ENCODE measurements at regions not wholly inside any gene's neighbourhood (a gene's known extent, or its start where the extent isn't known, plus 50 kb on each side); places are given as distances from the start of the nearest gene placed in this dataset.

GRCh38 chr4:87901422-87901992, 68.7 kb downstream of the MEPE start:
- no peak overlapping the region for H2AK5ac ChIP-seq (ENCODE audit: low read depth, low read length)
- H3K4me1 ChIP-seq (ENCODE audit: control insufficient read depth in 2 of 2, insufficient read depth in 1 of 2, low read depth in 1 of 2, low read length in 2 of 2), result peaks cover 2% of the 10 kb centered on the region in 2 donors
- H3K79me1 ChIP-seq (ENCODE audit: low read depth, low read length), result no peaks in the 10 kb centered on the region
- no peak overlapping the region for H4K8ac ChIP-seq (ENCODE audit: low read depth, low read length)
- H2AFZ ChIP-seq (ENCODE audit: low read length), result no peak overlapping the region
- no peak overlapping the region for H3K18ac ChIP-seq (ENCODE audit: low read length)
- H4K91ac ChIP-seq (ENCODE audit: low read depth, low read length, poor library complexity), result no peak overlapping the region
- no peak for DNase-seq (ENCODE audit: low spot score)
- H3K27me3 ChIP-seq (ENCODE audit: control insufficient read depth in 3 of 3, insufficient read depth in 3 of 3, low read depth in 1 of 3, low read length in 3 of 3), result no peaks in the 10 kb centered on the region
- no peak overlapping the region for H3K14ac ChIP-seq (ENCODE audit: low read length)
- H3K9me3 ChIP-seq (replicated peaks in 1 of 2; ENCODE audit: control insufficient read depth in 2 of 2, insufficient read depth in 1 of 2, low read depth in 1 of 2, low read length in 2 of 2), result no peaks in the 10 kb centered on the region
- H3K9ac ChIP-seq (ENCODE audit: low read depth, low read length, poor library complexity), result no peak overlapping the region
- no peak overlapping the region for H3K23ac ChIP-seq (ENCODE audit: low read depth, low read length, poor library complexity)
- no CpG with 5 or more reads among the region's 1 CpG for WGBS, 2 donors (ENCODE audit: extremely low coverage in 2 of 2, insufficient read length in 2 of 2, insufficient replicate concordance in 1 of 2)
- no peak overlapping the region for H2BK15ac ChIP-seq (ENCODE audit: low read length)
- H3K36me3 ChIP-seq (replicated peaks in 1 of 2; ENCODE audit: control insufficient read depth in 2 of 2, insufficient read depth in 2 of 2, low read length in 2 of 2), result no peaks in the 10 kb centered on the region
- no peak overlapping the region for H2BK5ac ChIP-seq (ENCODE audit: low read length)
- H2BK12ac ChIP-seq (ENCODE audit: low read length), result no peak overlapping the region
- no peak overlapping the region for H3K4me2 ChIP-seq (ENCODE audit: insufficient read depth, low read length, poor library complexity, severe bottlenecking)
- no peak overlapping the region for H3K4me3 ChIP-seq (ENCODE audit: low read length in 2 of 2)
- H3K27ac ChIP-seq (replicated peaks; ENCODE audit: low read length), result no peak overlapping the region
- H2BK120ac ChIP-seq (ENCODE audit: low read depth, low read length), result no peak overlapping the region
- no peak overlapping the region for H3K4ac ChIP-seq (ENCODE audit: low read length)

- Histone ChIP-seq H2BK15ac (ENCODE audit: low read length) (no peak overlapping the region), H3K27ac (replicated peaks; ENCODE audit: low read length) (no peak overlapping the region), H2BK120ac (ENCODE audit: low read depth, low read length) (no peak overlapping the region), H3K9me3 (replicated peaks in 1 of 2; ENCODE audit: control insufficient read depth in 2 of 2, insufficient read depth in 1 of 2, low read depth in 1 of 2, low read length in 2 of 2) (no peaks in the 10 kb centered on the region), H3K4me2 (ENCODE audit: insufficient read depth, low read length, poor library complexity, severe bottlenecking) (no peak overlapping the region), H4K91ac (ENCODE audit: low read depth, low read length, poor library complexity) (no peak overlapping the region), H3K36me3 (replicated peaks in 1 of 2; ENCODE audit: control insufficient read depth in 2 of 2, insufficient read depth in 2 of 2, low read length in 2 of 2) (no peaks in the 10 kb centered on the region), H3K4me3 (ENCODE audit: low read length in 2 of 2) (no peak overlapping the region), H3K4me1 (ENCODE audit: control insufficient read depth in 2 of 2, insufficient read depth in 1 of 2, low read depth in 1 of 2, low read length in 2 of 2) (peaks cover 2% of the 10 kb centered on the region in 2 donors), H3K27me3 (ENCODE audit: control insufficient read depth in 3 of 3, insufficient read depth in 3 of 3, low read depth in 1 of 3, low read length in 3 of 3) (no peaks in the 10 kb centered on the region), H3K4ac (ENCODE audit: low read length) (no peak overlapping the region), H4K8ac (ENCODE audit: low read depth, low read length) (no peak overlapping the region), H2AFZ (ENCODE audit: low read length) (peak overlapping the region; percentile 36), H2AK5ac (ENCODE audit: low read depth, low read length) (no peak overlapping the region), H2BK5ac (ENCODE audit: low read length) (no peak overlapping the region), H2BK12ac (ENCODE audit: low read length) (no peak overlapping the region), H3K14ac (ENCODE audit: low read length) (no peak overlapping the region), H3K23ac (ENCODE audit: low read depth, low read length, poor library complexity) (no peak overlapping the region), H3K9ac (ENCODE audit: low read depth, low read length, poor library complexity) (no peak overlapping the region), H3K18ac (ENCODE audit: low read length) (no peak overlapping the region), H3K79me1 (ENCODE audit: low read depth, low read length) (no peaks in the 10 kb centered on the region)
- WGBS, 2 donors (ENCODE audit: extremely low coverage in 2 of 2, insufficient read length in 2 of 2, insufficient replicate concordance in 1 of 2), result no CpG with 5 or more reads among the region's 6 CpGs
- no peak for DNase-seq (ENCODE audit: low spot score)
These were observed 70.8 kb upstream of the SPP1 start for GRCh38 chr4:87904639-87905160.

GRCh38 chr4:87908336-87908735, 67.2 kb upstream of the SPP1 start:
- no peak overlapping the region for H4K8ac ChIP-seq (ENCODE audit: low read depth, low read length)
- no peak overlapping the region for H3K14ac ChIP-seq (ENCODE audit: low read length)
- no CpG with 5 or more reads among the region's 1 CpG for WGBS, 2 donors (ENCODE audit: extremely low coverage in 2 of 2, insufficient read length in 2 of 2, insufficient replicate concordance in 1 of 2)
- H3K4ac ChIP-seq (ENCODE audit: low read length), result no peak overlapping the region
- no peaks in the 10 kb centered on the region for H3K36me3 ChIP-seq (replicated peaks in 1 of 2; ENCODE audit: control insufficient read depth in 2 of 2, insufficient read depth in 2 of 2, low read length in 2 of 2)
- H2BK120ac ChIP-seq (ENCODE audit: low read depth, low read length), result no peak overlapping the region
- H4K91ac ChIP-seq (ENCODE audit: low read depth, low read length, poor library complexity), result no peak overlapping the region
- no peaks in the 10 kb centered on the region for H3K79me1 ChIP-seq (ENCODE audit: low read depth, low read length)
- no peaks in the 10 kb centered on the region for H3K9me3 ChIP-seq (replicated peaks in 1 of 2; ENCODE audit: control insufficient read depth in 2 of 2, insufficient read depth in 1 of 2, low read depth in 1 of 2, low read length in 2 of 2)
- H3K4me1 ChIP-seq (ENCODE audit: control insufficient read depth in 2 of 2, insufficient read depth in 1 of 2, low read depth in 1 of 2, low read length in 2 of 2), result peaks cover 2 to 14% of the 10 kb centered on the region in 2 donors
- H2AK5ac ChIP-seq (ENCODE audit: low read depth, low read length), result no peak overlapping the region
- H3K4me2 ChIP-seq (ENCODE audit: insufficient read depth, low read length, poor library complexity, severe bottlenecking), result no peak overlapping the region
- no peak overlapping the region for H3K23ac ChIP-seq (ENCODE audit: low read depth, low read length, poor library complexity)
- H2BK5ac ChIP-seq (ENCODE audit: low read length), result no peak overlapping the region
- no peak overlapping the region for H3K9ac ChIP-seq (ENCODE audit: low read depth, low read length, poor library complexity)
- no peak overlapping the region for H2BK15ac ChIP-seq (ENCODE audit: low read length)
- H3K27ac ChIP-seq (replicated peaks; ENCODE audit: low read length), result no peak overlapping the region
- H2AFZ ChIP-seq (ENCODE audit: low read length), result no peak overlapping the region
- no peak overlapping the region for H2BK12ac ChIP-seq (ENCODE audit: low read length)
- no peak overlapping the region for H3K18ac ChIP-seq (ENCODE audit: low read length)
- no peak overlapping the region for H3K4me3 ChIP-seq (ENCODE audit: low read length in 2 of 2)
- no peaks in the 10 kb centered on the region for H3K27me3 ChIP-seq (ENCODE audit: control insufficient read depth in 3 of 3, insufficient read depth in 3 of 3, low read depth in 1 of 3, low read length in 3 of 3)
- no peak for DNase-seq (ENCODE audit: low spot score)

- H3K4me1 ChIP-seq (ENCODE audit: control insufficient read depth in 2 of 2, insufficient read depth in 1 of 2, low read depth in 1 of 2, low read length in 2 of 2), result peaks cover 0 to 12% of the 10 kb centered on the region in 2 donors
- no CpG with 5 or more reads among the region's 5 CpGs for WGBS, 2 donors (ENCODE audit: extremely low coverage in 2 of 2, insufficient read length in 2 of 2, insufficient replicate concordance in 1 of 2)
These were observed 64.7 kb upstream of the SPP1 start for GRCh38 chr4:87910795-87911194.

More at GRCh38 chr4:87910795-87911194, 64.7 kb upstream of the SPP1 start:
- H3K36me3 ChIP-seq (replicated peaks in 1 of 2; ENCODE audit: control insufficient read depth in 2 of 2, insufficient read depth in 2 of 2, low read length in 2 of 2), result no peaks in the 10 kb centered on the region
- no peak overlapping the region for H3K14ac ChIP-seq (ENCODE audit: low read length)
- H3K23ac ChIP-seq (ENCODE audit: low read depth, low read length, poor library complexity), result no peak overlapping the region
- no peak overlapping the region for H2BK15ac ChIP-seq (ENCODE audit: low read length)
- no peak overlapping the region for H3K4me3 ChIP-seq (ENCODE audit: low read length in 2 of 2)
- H3K27ac ChIP-seq (replicated peaks; ENCODE audit: low read length), result no peak overlapping the region
- H2AK5ac ChIP-seq (ENCODE audit: low read depth, low read length), result no peak overlapping the region
- H2BK12ac ChIP-seq (ENCODE audit: low read length), result no peak overlapping the region
- H3K4ac ChIP-seq (ENCODE audit: low read length), result no peak overlapping the region
- DNase-seq (ENCODE audit: low spot score), result no peak
- no peaks in the 10 kb centered on the region for H3K9me3 ChIP-seq (replicated peaks in 1 of 2; ENCODE audit: control insufficient read depth in 2 of 2, insufficient read depth in 1 of 2, low read depth in 1 of 2, low read length in 2 of 2)
- H2BK5ac ChIP-seq (ENCODE audit: low read length), result no peak overlapping the region
- H2BK120ac ChIP-seq (ENCODE audit: low read depth, low read length), result no peak overlapping the region
- peak overlapping the region; percentile 39 for H2AFZ ChIP-seq (ENCODE audit: low read length)
- no peak overlapping the region for H3K9ac ChIP-seq (ENCODE audit: low read depth, low read length, poor library complexity)
- H3K79me1 ChIP-seq (ENCODE audit: low read depth, low read length), result no peaks in the 10 kb centered on the region
- H3K4me2 ChIP-seq (ENCODE audit: insufficient read depth, low read length, poor library complexity, severe bottlenecking), result no peak overlapping the region
- H4K8ac ChIP-seq (ENCODE audit: low read depth, low read length), result no peak overlapping the region
- no peak overlapping the region for H4K91ac ChIP-seq (ENCODE audit: low read depth, low read length, poor library complexity)
- H3K18ac ChIP-seq (ENCODE audit: low read length), result no peak overlapping the region
- no peaks in the 10 kb centered on the region for H3K27me3 ChIP-seq (ENCODE audit: control insufficient read depth in 3 of 3, insufficient read depth in 3 of 3, low read depth in 1 of 3, low read length in 3 of 3)
